ENCODE measurements at regions not wholly inside any gene's neighbourhood (a gene's known extent, or its start where the extent isn't known, plus 50 kb on each side); places are given as distances from the start of the nearest gene placed in this dataset.

DNA sequence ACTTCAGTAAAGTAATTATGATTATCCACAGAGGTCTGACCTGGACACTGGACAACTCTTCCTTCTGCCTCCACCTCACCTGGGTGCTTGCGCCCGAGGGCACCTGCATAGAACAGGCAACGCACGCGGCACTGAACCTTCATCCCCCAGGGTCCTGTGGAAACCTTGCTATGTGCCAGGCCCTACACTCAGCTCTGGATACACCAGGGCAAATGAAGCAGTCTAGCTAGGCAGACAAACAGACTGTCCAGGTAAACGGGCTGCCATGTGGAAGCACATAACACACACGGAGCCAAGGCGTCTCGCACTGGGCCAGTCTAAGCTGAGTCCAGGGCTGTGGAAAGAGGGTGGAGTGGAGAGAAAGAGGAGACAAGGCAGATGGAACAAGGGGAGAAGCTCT, 109.3 kb upstream of the AFDN start:
- TF ChIP-seq, protein P1, sequence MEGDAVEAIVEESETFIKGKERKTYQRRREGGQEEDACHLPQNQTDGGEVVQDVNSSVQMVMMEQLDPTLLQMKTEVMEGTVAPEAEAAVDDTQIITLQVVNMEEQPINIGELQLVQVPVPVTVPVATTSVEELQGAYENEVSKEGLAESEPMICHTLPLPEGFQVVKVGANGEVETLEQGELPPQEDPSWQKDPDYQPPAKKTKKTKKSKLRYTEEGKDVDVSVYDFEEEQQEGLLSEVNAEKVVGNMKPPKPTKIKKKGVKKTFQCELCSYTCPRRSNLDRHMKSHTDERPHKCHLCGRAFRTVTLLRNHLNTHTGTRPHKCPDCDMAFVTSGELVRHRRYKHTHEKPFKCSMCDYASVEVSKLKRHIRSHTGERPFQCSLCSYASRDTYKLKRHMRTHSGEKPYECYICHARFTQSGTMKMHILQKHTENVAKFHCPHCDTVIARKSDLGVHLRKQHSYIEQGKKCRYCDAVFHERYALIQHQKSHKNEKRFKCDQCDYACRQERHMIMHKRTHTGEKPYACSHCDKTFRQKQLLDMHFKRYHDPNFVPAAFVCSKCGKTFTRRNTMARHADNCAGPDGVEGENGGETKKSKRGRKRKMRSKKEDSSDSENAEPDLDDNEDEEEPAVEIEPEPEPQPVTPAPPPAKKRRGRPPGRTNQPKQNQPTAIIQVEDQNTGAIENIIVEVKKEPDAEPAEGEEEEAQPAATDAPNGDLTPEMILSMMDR (conservative IDR thresholded peaks at IDR 0.05) = no peak
- TF ChIP-seq ZFX (IDR thresholded peaks at IDR 0.05) = no peak
